GM20000 (cell line): ENCODE measurements at regions not wholly inside any gene's neighbourhood (a gene's known extent, or its start where the extent isn't known, plus 50 kb on each side); places are given as distances from the start of the nearest gene placed in this dataset.

Experiments used
- DNase-seq: peaks from one replicate; pipeline ENCODE4 v3.0.0; 2012; ENCODE audit warnings: low spot score
- CTCF ChIP-seq: IDR thresholded peaks from 2 replicates; pipeline ENCODE4 v1.5.1; 2012; ENCODE audit warnings: mild to moderate bottlenecking, control low read depth; ENCODE audit errors: extremely low read depth, missing control alignments

GRCh38 chrX:11836284-11836683 is 78.2 kb downstream of the MSL3 start:
- DNase-seq: no peak
- no peak for TF ChIP-seq CTCF

- no peak for TF ChIP-seq CTCF
- DNase-seq: no peak
These were observed 79.4 kb downstream of the MSL3 start for GRCh38 chrX:11837437-11837836.

- no peak for DNase-seq
- no peak for TF ChIP-seq CTCF
These were observed 106.1 kb downstream of the MSL3 start for GRCh38 chrX:11864171-11864570.

GRCh38 chrX:11867610-11868345 is 109.7 kb downstream of the MSL3 start:
- TF ChIP-seq CTCF: no peak

GRCh38 chrX:11870789-11871188 is 112.8 kb downstream of the MSL3 start:
- TF ChIP-seq CTCF: no peak
- DNase-seq: no peak

More at GRCh38 chrX:11867610-11868345, 109.7 kb downstream of the MSL3 start:
- no peak for DNase-seq

- no peak for DNase-seq
- TF ChIP-seq CTCF: no peak
These were observed 123.6 kb downstream of the MSL3 start for GRCh38 chrX:11881485-11882170.

GRCh38 chrX:11886745-11887144 is 128.7 kb downstream of the MSL3 start:
- DNase-seq: no peak
- TF ChIP-seq CTCF: no peak
